ENCODE measurements at regions not wholly inside any gene's neighbourhood (a gene's known extent, or its start where the extent isn't known, plus 50 kb on each side); places are given as distances from the start of the nearest gene placed in this dataset.

- Histone ChIP-seq H3K27me3 (no peaks in the 10 kb centered on the region), H3K4me1 (peaks cover 0 to 14% (median 0%) of the 10 kb centered on the region in 4 donors), H3K4me3 (no peak overlapping the region), H3K27ac (no peak overlapping the region), H3K9me3 (no peaks in the 10 kb centered on the region), H3K36me3 (no peaks in the 10 kb centered on the region)
- TF ChIP-seq EP300 (IDR thresholded peaks at IDR 0.05) (no peak), POLR2A (IDR thresholded peaks at IDR 0.05) (no peak), CTCF (IDR thresholded peaks at IDR 0.05) (no peak)
- no peak for DNase-seq (ENCODE audit: low spot score in 2 of 2)
- WGBS, 2 donors = 94 to 95% methylated on average over 4 of the region's 4 CpGs
Measured at GRCh38 chr14:89533766-89534165, 116.7 kb upstream of the FOXN3 start.

- no peaks in the 10 kb centered on the region for H3K36me3 ChIP-seq
- no peak overlapping the region for H3K27ac ChIP-seq
- WGBS, 2 donors = 97 to 99% methylated on average over 12 of the region's 12 CpGs
- peaks cover 0 to 14% (median 0%) of the 10 kb centered on the region in 4 donors for H3K4me1 ChIP-seq
- no peaks in the 10 kb centered on the region for H3K27me3 ChIP-seq
- H3K4me3 ChIP-seq = no peak overlapping the region
- DNase-seq (ENCODE audit: low spot score in 2 of 2) = no peak
- TF ChIP-seq CTCF (IDR thresholded peaks at IDR 0.05) = no peak
- TF ChIP-seq EP300 (IDR thresholded peaks at IDR 0.05) = no peak
- TF ChIP-seq POLR2A (IDR thresholded peaks at IDR 0.05) = no peak
- no peaks in the 10 kb centered on the region for H3K9me3 ChIP-seq
Measured at GRCh38 chr14:89533136-89533535, 116.1 kb upstream of the FOXN3 start.

GRCh38 chr14:89531661-89532335, 114.8 kb upstream of the FOXN3 start:
- H3K27me3 ChIP-seq = no peaks in the 10 kb centered on the region
- WGBS, 2 donors = 90 to 94% methylated on average over 9 of the region's 9 CpGs
- peaks cover 0 to 14% (median 0%) of the 10 kb centered on the region in 4 donors for H3K4me1 ChIP-seq
- TF ChIP-seq CTCF (IDR thresholded peaks at IDR 0.05) (no peak), POLR2A (IDR thresholded peaks at IDR 0.05) (no peak), EP300 (IDR thresholded peaks at IDR 0.05) (no peak)
- no peak for DNase-seq (ENCODE audit: low spot score in 2 of 2)
- H3K9me3 ChIP-seq = peaks cover 0 to 8% (median 0%) of the 10 kb centered on the region in 4 donors
- H3K4me3 ChIP-seq = no peak overlapping the region
- H3K36me3 ChIP-seq = no peaks in the 10 kb centered on the region
- no peak overlapping the region for H3K27ac ChIP-seq

- no peaks in the 10 kb centered on the region for H3K27me3 ChIP-seq
- no peak for TF ChIP-seq POLR2A (IDR thresholded peaks at IDR 0.05)
- TF ChIP-seq CTCF (IDR thresholded peaks at IDR 0.05) = no peak
- no peak for TF ChIP-seq EP300 (IDR thresholded peaks at IDR 0.05)
- peaks cover 0 to 4% (median 0%) of the 10 kb centered on the region in 3 donors for H3K36me3 ChIP-seq
- H3K27ac ChIP-seq = no peak overlapping the region
- peaks cover 0 to 37% (median 1%) of the 10 kb centered on the region in 4 donors for H3K9me3 ChIP-seq
- H3K4me1 ChIP-seq = no peaks in the 10 kb centered on the region
- no peak overlapping the region for H3K4me3 ChIP-seq
- no peak for DNase-seq (ENCODE audit: low spot score in 2 of 2)
- 87 to 94% methylated on average over 4 of the region's 4 CpGs for WGBS, 2 donors
Measured at GRCh38 chr14:89524990-89525667, 108.1 kb upstream of the FOXN3 start.

- DNase-seq (ENCODE audit: low spot score in 2 of 2) = no peak
- Histone ChIP-seq H3K27ac (no peak overlapping the region), H3K36me3 (peaks cover 0 to 4% (median 0%) of the 10 kb centered on the region in 3 donors), H3K4me3 (no peak overlapping the region), H3K9me3 (peaks cover 0 to 37% (median 1%) of the 10 kb centered on the region in 4 donors), H3K27me3 (no peaks in the 10 kb centered on the region), H3K4me1 (no peaks in the 10 kb centered on the region)
- no peak for TF ChIP-seq POLR2A (IDR thresholded peaks at IDR 0.05)
- TF ChIP-seq EP300 (IDR thresholded peaks at IDR 0.05) = no peak
- no peak for TF ChIP-seq CTCF (IDR thresholded peaks at IDR 0.05)
Measured at GRCh38 chr14:89524412-89524811, 107.4 kb upstream of the FOXN3 start.

All from tibial nerve (tissue), 4 donors.